H1 (cell line): ENCODE measurements at regions not wholly inside any gene's neighbourhood (a gene's known extent, or its start where the extent isn't known, plus 50 kb on each side); places are given as distances from the start of the nearest gene placed in this dataset.

Experiments used
- CTCF ChIA-PET: fragments of 300-600 bp; sonication (Branson Sonifier 250); formaldehyde crosslinking; loops from one replicate; lab custom pipeline; 2021; ENCODE audit not compliant: partially characterized antibody; lab: Charles Lee
- POLR2A ChIA-PET: fragments of 300-600 bp; sonication (Branson Sonifier 250); formaldehyde crosslinking; loops from one replicate; lab custom pipeline; 2021; ENCODE audit warnings: inconsistent platforms; ENCODE audit not compliant: partially characterized antibody; lab: Charles Lee
- DNase-seq, 2 experiments: peaks; one replicate each; pipeline versions ENCODE4 v3.0.0 to v3.0.0-alpha.2; 2010 to 2022; ENCODE audit warnings: low spot score in 2 of 2, low read depth in 1 of 2, mixed read lengths in 1 of 2
- FAIRE-seq: peaks from 2 replicates; lab custom pipeline; 2011; peaks lifted over from hg19 to GRCh38; lab: Jason Lieb, UNC
- H2AFZ ChIP-seq: 2 replicates; pipeline ENCODE4 v1.8.1; 2012; ENCODE audit warnings: low read length, inconsistent platforms
- H2AK5ac ChIP-seq: 2 replicates; pipeline ENCODE4 v1.6.1; 2013; ENCODE audit warnings: low read depth, low read length
- H2BK120ac ChIP-seq: replicated peaks from 2 replicates; pipeline ENCODE3; 2013; ENCODE audit warnings: low read depth, low read length, inconsistent platforms
- H2BK12ac ChIP-seq: 2 replicates; pipeline ENCODE4 v1.6.1; 2013; ENCODE audit warnings: low read depth, low read length
- H2BK15ac ChIP-seq: 2 replicates; pipeline ENCODE4 v1.6.1; 2013; ENCODE audit warnings: low read length
- H2BK20ac ChIP-seq: 2 replicates; pipeline ENCODE4 v1.6.1; 2013; ENCODE audit warnings: low read length
- H2BK5ac ChIP-seq: 2 replicates; pipeline ENCODE4 v1.6.1; 2013; ENCODE audit warnings: low read depth, low read length
- H3K14ac ChIP-seq: 2 replicates; pipeline ENCODE4 v1.6.1; 2013; ENCODE audit warnings: inconsistent platforms; ENCODE audit not compliant: insufficient read length
- H3K18ac ChIP-seq: 2 replicates; pipeline ENCODE4 v1.6.1; 2013; ENCODE audit warnings: low read length; ENCODE audit errors: extremely low read depth
- H3K23ac ChIP-seq: 2 replicates; pipeline ENCODE4 v1.6.1; 2013; ENCODE audit warnings: inconsistent platforms; ENCODE audit not compliant: insufficient read length
- H3K23me2 ChIP-seq: 2 replicates; pipeline ENCODE4 v1.6.1; 2013; ENCODE audit warnings: low read depth, low read length
- H3K27ac ChIP-seq: 2 replicates; pipeline ENCODE4 v1.6.1; 2011; ENCODE audit warnings: low read depth, low read length, inconsistent platforms
- H3K27me3 ChIP-seq, 4 experiments: replicated peaks in 1 of 4; 1 replicate in 1 of 4; 2 replicates in 3 of 4; pipeline versions ENCODE4 v1.6.1 to v1.8.1; 2011 to 2013; ENCODE audit warnings: low read length in 3 of 4, mild to moderate bottlenecking in 3 of 4, inconsistent platforms in 2 of 4, mixed read lengths in 2 of 4, moderate library complexity in 1 of 4; ENCODE audit not compliant: control insufficient read depth in 3 of 4, insufficient read depth in 3 of 4; ENCODE audit errors: extremely low read depth in 1 of 4
- H3K36me3 ChIP-seq, 4 experiments: 2 replicates each; pipeline versions ENCODE4 v1.6.1 to v1.8.1; 2011 to 2013; ENCODE audit warnings: mild to moderate bottlenecking in 4 of 4, low read length in 3 of 4, moderate library complexity in 2 of 4, control low read depth in 1 of 4, inconsistent platforms in 1 of 4; ENCODE audit not compliant: insufficient read depth in 4 of 4, control insufficient read depth in 2 of 4
- H3K4ac ChIP-seq: replicated peaks from 2 replicates; pipeline ENCODE3; 2013; ENCODE audit warnings: low read length, low read depth, mixed read lengths, inconsistent platforms; ENCODE audit not compliant: insufficient read length
- H3K4me1 ChIP-seq, 4 experiments: replicated peaks in 1 of 4; 1 replicate in 1 of 4; 2 replicates in 3 of 4; pipeline versions ENCODE4 v1.6.1 to v1.8.1; 2011 to 2013; ENCODE audit warnings: low read length in 3 of 4, inconsistent platforms in 2 of 4, mixed read lengths in 1 of 4; ENCODE audit not compliant: insufficient read depth in 4 of 4, control insufficient read depth in 3 of 4
- H3K4me2 ChIP-seq, 2 experiments: 2 replicates each; pipeline versions ENCODE4 v1.6.1 to v1.8.1; 2011 to 2013; ENCODE audit warnings: low read depth in 2 of 2, low read length in 2 of 2, control low read depth in 1 of 2, inconsistent platforms in 1 of 2, mild to moderate bottlenecking in 1 of 2; ENCODE audit not compliant: insufficient read depth in 1 of 2
- H3K4me3 ChIP-seq, 4 experiments: fragments of 200-600, 300-600 bp in 1 of 4; sonication (generic), shearing (Covaris generic), sonication (Bioruptor Twin) in 1 of 4; 2 replicates each; pipeline versions ENCODE4 v1.5.1 to v1.8.1; 2011 to 2016; ENCODE audit warnings: low read length in 4 of 4, low read depth in 3 of 4, control low read depth in 2 of 4, inconsistent platforms in 2 of 4, mild to moderate bottlenecking in 2 of 4, mixed read lengths in 1 of 4, moderate library complexity in 1 of 4; ENCODE audit not compliant: insufficient read depth in 2 of 4; ENCODE audit errors: extremely low read depth in 1 of 4
- H3K56ac ChIP-seq: replicated peaks from 2 replicates; pipeline ENCODE3; 2013; ENCODE audit warnings: low read depth, mild to moderate bottlenecking, mixed read lengths, low read length, inconsistent platforms; ENCODE audit not compliant: insufficient read length
- H3K79me1 ChIP-seq: 2 replicates; pipeline ENCODE4 v1.6.1; 2013; ENCODE audit warnings: low read depth, low read length, control low read depth
- H3K79me2 ChIP-seq, 2 experiments: 2 replicates each; pipeline versions ENCODE4 v1.6.1 to v1.8.1; 2012 to 2013; ENCODE audit warnings: low read length in 2 of 2, mild to moderate bottlenecking in 2 of 2, inconsistent platforms in 1 of 2; ENCODE audit not compliant: insufficient read depth in 2 of 2, control insufficient read depth in 1 of 2
- H3K9ac ChIP-seq, 4 experiments: replicated peaks in 1 of 4; 1 replicate in 1 of 4; 2 replicates in 3 of 4; pipeline versions ENCODE4 v1.6.1 to v1.8.1; 2011 to 2013; ENCODE audit warnings: low read depth in 3 of 4, low read length in 3 of 4, control low read depth in 2 of 4, mild to moderate bottlenecking in 2 of 4, moderate library complexity in 2 of 4, inconsistent platforms in 1 of 4; ENCODE audit errors: extremely low read depth in 1 of 4
- H3K9me3 ChIP-seq, 2 experiments: 2 replicates each; pipeline versions ENCODE4 v1.6.1 to v1.8.1; 2012 to 2013; ENCODE audit warnings: mild to moderate bottlenecking in 2 of 2, moderate library complexity in 2 of 2, control low read depth in 1 of 2, inconsistent platforms in 1 of 2, low read depth in 1 of 2, low read length in 1 of 2, mixed read lengths in 1 of 2; ENCODE audit not compliant: insufficient read depth in 2 of 2
- H4K20me1 ChIP-seq, 2 experiments: replicated peaks in 1 of 2; 2 replicates each; pipeline versions ENCODE3 to v1.8.1; 2011 to 2013; ENCODE audit warnings: inconsistent platforms in 2 of 2, low read length in 2 of 2, mild to moderate bottlenecking in 1 of 2; ENCODE audit not compliant: insufficient read depth in 2 of 2, control insufficient read depth in 1 of 2
- H4K5ac ChIP-seq: 2 replicates; pipeline ENCODE4 v1.6.1; 2013; ENCODE audit warnings: low read length, low read depth, mixed read lengths, inconsistent platforms; ENCODE audit not compliant: insufficient read length
- H4K8ac ChIP-seq: 2 replicates; pipeline ENCODE4 v1.8.0; 2013; ENCODE audit warnings: mild to moderate bottlenecking, moderate library complexity, low read length, inconsistent platforms; ENCODE audit not compliant: insufficient read depth; ENCODE audit errors: extremely low read depth
- H4K91ac ChIP-seq: replicated peaks from 2 replicates; pipeline ENCODE3; 2013; ENCODE audit warnings: low read length, mixed read lengths, inconsistent platforms; ENCODE audit not compliant: insufficient read length
- EGR1 ChIP-seq: IDR thresholded peaks from 2 replicates; pipeline ENCODE4 v1.6.1; 2011; ENCODE audit warnings: low read depth, low read length, borderline replicate concordance
- HDAC2 ChIP-seq, 2 experiments: fragments of 300-600 bp in 1 of 2; sonication (generic) in 1 of 2; IDR thresholded peaks; 2 replicates each; pipeline ENCODE4 v1.6.1; 2011 to 2012; ENCODE audit warnings: low read depth in 2 of 2, low read length in 2 of 2, mild to moderate bottlenecking in 2 of 2, moderate library complexity in 2 of 2, borderline replicate concordance in 1 of 2, inconsistent platforms in 1 of 2
- MAFK ChIP-seq: IDR thresholded peaks from 2 replicates; pipeline ENCODE4 v1.6.1; 2012; ENCODE audit warnings: low read depth, mild to moderate bottlenecking, improper control_type of control experiment, low read length
- POU5F1 ChIP-seq: IDR thresholded peaks from 2 replicates; pipeline ENCODE4 v1.6.1; 2011; ENCODE audit warnings: low read depth, mild to moderate bottlenecking, low read length, moderate library complexity
- RAD21 ChIP-seq, 2 experiments: IDR thresholded peaks in 1 of 2; conservative IDR thresholded peaks in 1 of 2; 2 replicates each; pipeline ENCODE4 v1.6.1; 2011; ENCODE audit warnings: low read depth in 2 of 2, low read length in 2 of 2, improper control_type of control experiment in 1 of 2, inconsistent platforms in 1 of 2, mild to moderate bottlenecking in 1 of 2, moderate library complexity in 1 of 2
- RXRA ChIP-seq: IDR thresholded peaks from 2 replicates; pipeline ENCODE4 v1.6.1; 2011; ENCODE audit warnings: low read depth, mild to moderate bottlenecking, low read length, moderate library complexity; ENCODE audit not compliant: insufficient read depth
- SAP30 ChIP-seq: fragments of 300-600 bp; sonication (generic); IDR thresholded peaks from 2 replicates; pipeline ENCODE4 v1.7.1; 2012; ENCODE audit warnings: low read length, moderate library complexity, mild to moderate bottlenecking, inconsistent platforms; ENCODE audit not compliant: insufficient read depth, insufficient replicate concordance
- TAF1 ChIP-seq: IDR thresholded peaks from 2 replicates; pipeline ENCODE4 v1.6.1; 2011; ENCODE audit warnings: mild to moderate bottlenecking, low read depth, low read length
- TAF7 ChIP-seq: optimal IDR thresholded peaks from 2 replicates; pipeline ENCODE3; 2011; ENCODE audit warnings: low read depth, mild to moderate bottlenecking, inconsistent platforms, low read length, moderate library complexity, borderline replicate concordance
- YY1 ChIP-seq: IDR thresholded peaks from 2 replicates; pipeline ENCODE4 v1.6.1; 2011; ENCODE audit warnings: low read depth, mild to moderate bottlenecking, low read length
- ZNF274 ChIP-seq: IDR thresholded peaks from 2 replicates; pipeline ENCODE4 v1.7.0; 2012; ENCODE audit warnings: low read length, borderline replicate concordance; ENCODE audit errors: extremely low read depth
- WGBS, 2 experiments: shearing (Covaris generic) in 1 of 2; methylation state at CpG; one replicate each; pipeline versions ENCODE4 v1.1.6 to v1.1.7; 2013 to 2015; ENCODE audit warnings: low lambda C conversion rate in 2 of 2, mixed read lengths in 2 of 2, inconsistent platforms in 1 of 2, low coverage in 1 of 2, missing lambda C conversion rate in 1 of 2; ENCODE audit not compliant: insufficient replicate concordance in 2 of 2, insufficient coverage in 1 of 2, insufficient read length in 1 of 2; ENCODE audit errors: extremely low coverage in 1 of 2, missing lambda C conversion rate in 1 of 2; 5-methylcytosine and 5-hydroxymethylcytosine counted together
- TF ChIP-seq, protein P1 (sequence below): IDR thresholded peaks from 2 replicates; pipeline ENCODE4 v1.6.1; 2012; ENCODE audit warnings: low read length, inconsistent platforms

DNA sequence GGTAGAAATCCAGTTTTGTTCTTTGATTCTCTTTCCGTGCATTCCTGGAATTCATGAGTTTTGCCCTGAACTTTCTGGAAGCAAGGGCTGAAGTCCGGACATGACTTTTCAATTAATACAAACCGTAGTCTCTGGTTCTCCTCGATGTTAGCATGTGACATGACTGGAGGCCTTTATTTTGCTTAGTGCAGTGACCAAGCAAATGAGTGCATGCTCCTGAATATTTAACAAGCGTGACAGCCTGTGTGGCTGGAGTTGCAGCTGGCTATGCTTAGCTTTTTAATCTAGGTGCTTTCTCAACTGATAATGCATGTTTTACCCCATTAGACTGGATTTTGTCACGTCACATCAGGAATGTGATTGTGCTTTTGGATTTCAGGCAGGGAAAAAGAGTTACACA, 302.1 kb downstream of the MAP2K6 start:
- no peak overlapping the region for H2BK5ac ChIP-seq
- no peak overlapping the region for H2BK15ac ChIP-seq
- no peak overlapping the region for H2AK5ac ChIP-seq
- no peak overlapping the region for H2BK20ac ChIP-seq
- DNase-seq: no peak
- H4K91ac ChIP-seq: no peak overlapping the region
- ChIA-PET CTCF (interaction anchor here (1.2 to 2.7 kb wide), 4 partner anchors 11 to 185 kb away, joined by 3 to 9 read pairs (median 4); no protein-coding TSS in a partner anchor), POLR2A (no interaction called here)
- H3K27me3 ChIP-seq: no peaks in the 10 kb centered on the region
- H3K23me2 ChIP-seq: no peaks in the 10 kb centered on the region
- no peaks in the 10 kb centered on the region for H3K79me2 ChIP-seq
- no peak overlapping the region for H3K14ac ChIP-seq
- no peaks in the 10 kb centered on the region for H3K4me1 ChIP-seq
- no peak overlapping the region for H4K8ac ChIP-seq
- TF ChIP-seq TAF1 (no peak), MAFK (no peak), TAF7 (no peak), POU5F1 (no peak), HDAC2 (IDR thresholded peaks at IDR 0.05; ENCODE audit: borderline replicate concordance in 1 of 2, low read depth in 2 of 2, low read length in 2 of 2) (no peak), RXRA (no peak), EGR1 (no peak), ZNF274 (no peak), SAP30 (no peak), RAD21 (IDR thresholded peaks at IDR 0.05 in 1 of 2, conservative IDR thresholded peaks at IDR 0.05 in 1 of 2; ENCODE audit: low read depth in 2 of 2, low read length in 2 of 2) (no peak), YY1 (no peak)
- TF ChIP-seq, protein P1, sequence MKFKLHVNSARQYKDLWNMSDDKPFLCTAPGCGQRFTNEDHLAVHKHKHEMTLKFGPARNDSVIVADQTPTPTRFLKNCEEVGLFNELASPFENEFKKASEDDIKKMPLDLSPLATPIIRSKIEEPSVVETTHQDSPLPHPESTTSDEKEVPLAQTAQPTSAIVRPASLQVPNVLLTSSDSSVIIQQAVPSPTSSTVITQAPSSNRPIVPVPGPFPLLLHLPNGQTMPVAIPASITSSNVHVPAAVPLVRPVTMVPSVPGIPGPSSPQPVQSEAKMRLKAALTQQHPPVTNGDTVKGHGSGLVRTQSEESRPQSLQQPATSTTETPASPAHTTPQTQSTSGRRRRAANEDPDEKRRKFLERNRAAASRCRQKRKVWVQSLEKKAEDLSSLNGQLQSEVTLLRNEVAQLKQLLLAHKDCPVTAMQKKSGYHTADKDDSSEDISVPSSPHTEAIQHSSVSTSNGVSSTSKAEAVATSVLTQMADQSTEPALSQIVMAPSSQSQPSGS: no peak
- TF ChIP-seq, all 59 proteins: peak for 0
- Histone ChIP-seq H3K4me2 (no peak overlapping the region), H4K20me1 (no peaks in the 10 kb centered on the region), H3K27ac (no peak overlapping the region), H2BK120ac (no peak overlapping the region), H3K9me3 (no peaks in the 10 kb centered on the region), H3K9ac (no peak overlapping the region), H3K23ac (no peak overlapping the region), H3K56ac (no peak overlapping the region), H4K5ac (no peak overlapping the region), H2AFZ (no peak overlapping the region), H3K18ac (no peak overlapping the region), H2BK12ac (no peak overlapping the region), H3K4ac (no peak overlapping the region), H3K79me1 (no peaks in the 10 kb centered on the region), H3K36me3 (no peaks in the 10 kb centered on the region), H3K4me3 (no peak overlapping the region)
- 85% methylated on average over 6 of the region's 6 CpGs; no CpG with 5 or more reads in 1 of the 2 experiments for WGBS, 2 experiments
- no peak for FAIRE-seq
